ENCODE measurements at regions not wholly inside any gene's neighbourhood (a gene's known extent, or its start where the extent isn't known, plus 50 kb on each side); places are given as distances from the start of the nearest gene placed in this dataset.

DNA sequence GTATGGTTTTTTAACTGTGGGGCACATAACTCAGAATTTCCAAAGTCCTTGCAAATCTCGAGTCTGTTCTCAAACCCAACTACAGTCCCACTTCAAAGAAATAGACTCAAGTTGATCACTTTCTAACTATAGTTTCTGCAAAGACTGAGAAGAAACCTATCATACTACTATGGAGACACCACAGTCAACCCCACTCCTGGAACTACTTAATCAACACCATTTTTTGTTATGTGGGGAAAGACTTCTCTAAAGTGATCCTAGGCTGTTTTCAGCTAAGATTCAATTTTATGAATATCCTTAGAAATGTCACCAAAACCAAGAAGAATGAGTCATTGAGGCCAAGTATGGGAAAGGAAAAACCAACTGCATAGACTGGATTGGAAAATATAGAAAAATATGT, 198.8 kb downstream of the WDR11 start:
- CTCF ChIA-PET, result no interaction called here
- Histone ChIP-seq H3K4me1 (ENCODE audit: control insufficient read depth in 1 of 2, insufficient read depth in 2 of 2, low read length in 2 of 2) (no peaks in the 10 kb centered on the region), H3K9me2 (ENCODE audit: insufficient read depth) (no peaks in the 10 kb centered on the region), H4K20me1 (ENCODE audit: insufficient read depth) (no peaks in the 10 kb centered on the region), H3K9ac (ENCODE audit: low read length) (no peak overlapping the region), H3K9me3 (ENCODE audit: control insufficient read depth in 1 of 2, insufficient read depth in 1 of 2, low read depth in 1 of 2, low read length in 2 of 2) (no peaks in the 10 kb centered on the region), H3K27ac (ENCODE audit: low read depth, low read length) (no peak overlapping the region), H3K4me3 (replicated peaks in 1 of 2; ENCODE audit: low read depth in 1 of 2, low read length in 2 of 2) (no peak overlapping the region), H3K36me3 (ENCODE audit: control insufficient read depth in 1 of 2, insufficient read depth in 2 of 2, low read length in 2 of 2) (no peaks in the 10 kb centered on the region), H3K27me3 (ENCODE audit: insufficient read depth, low read length) (no peaks in the 10 kb centered on the region), H2AFZ (ENCODE audit: low read depth, low read length, poor library complexity, severe bottlenecking) (no peak overlapping the region), H3K79me2 (ENCODE audit: insufficient read depth, low read length) (no peaks in the 10 kb centered on the region), H3K4me2 (ENCODE audit: low read length) (no peak overlapping the region)
- ATAC-seq (no peak), DNase-seq (ENCODE audit: low read depth, low spot score) (no peak)
- POLR2A ChIA-PET, result no interaction called here
- no peak for TF ChIP-seq ZNF274 (IDR thresholded peaks at IDR 0.05; ENCODE audit: low read depth, low read length)
- no peak for TF ChIP-seq FOSL1 (IDR thresholded peaks at IDR 0.05; ENCODE audit: low read depth)
- no peak for TF ChIP-seq CBX3 (IDR thresholded peaks at IDR 0.05; ENCODE audit: low read depth)
- no peak for TF ChIP-seq CEBPB (IDR thresholded peaks at IDR 0.05; ENCODE audit: low read depth)
- TF ChIP-seq JUND (IDR thresholded peaks at IDR 0.05), result no peak
- TF ChIP-seq YY1 (IDR thresholded peaks at IDR 0.05; ENCODE audit: extremely low read depth, insufficient replicate concordance, low read depth, low read length), result no peak
- no TSS peak for BruUV-seq (replicated peaks)
- RAD21 ChIA-PET (ENCODE audit: low non-redundant PET in 1 of 2, low total read pairs in 2 of 2, uncharacterized antibody in 2 of 2, unreplicated experiment in 2 of 2), result no interaction called here
- intact Hi-C loops (cut with micrococcal nuclease), result no loop called here

DNA sequence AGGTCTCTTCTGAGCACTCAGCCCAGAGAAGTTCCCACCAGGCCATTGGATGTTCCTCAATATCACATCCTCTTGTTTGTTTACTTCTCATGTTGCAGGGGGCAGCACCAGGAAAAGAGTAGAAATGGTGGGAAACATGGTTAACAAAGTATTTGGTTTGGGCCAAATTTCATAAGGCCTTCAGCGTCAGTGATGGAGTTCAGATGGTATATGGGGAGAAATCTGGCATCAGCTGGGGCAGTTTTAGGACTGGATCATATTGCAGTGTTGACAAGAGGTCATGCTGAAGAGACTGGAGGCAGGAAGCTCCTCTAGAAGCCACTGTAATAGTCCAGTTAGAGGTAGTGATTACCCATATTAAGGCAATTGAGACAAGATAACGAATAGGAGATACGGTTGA, 200.0 kb downstream of the WDR11 start:
- Histone ChIP-seq H3K27me3 (ENCODE audit: insufficient read depth, low read length) (no peaks in the 10 kb centered on the region), H3K27ac (ENCODE audit: low read depth, low read length) (no peak overlapping the region), H3K4me3 (replicated peaks in 1 of 2; ENCODE audit: low read depth in 1 of 2, low read length in 2 of 2) (no peak overlapping the region), H3K36me3 (ENCODE audit: control insufficient read depth in 1 of 2, insufficient read depth in 2 of 2, low read length in 2 of 2) (no peaks in the 10 kb centered on the region), H3K4me2 (ENCODE audit: low read length) (no peak overlapping the region), H3K9me3 (ENCODE audit: control insufficient read depth in 1 of 2, insufficient read depth in 1 of 2, low read depth in 1 of 2, low read length in 2 of 2) (no peaks in the 10 kb centered on the region), H4K20me1 (ENCODE audit: insufficient read depth) (no peaks in the 10 kb centered on the region), H3K9ac (ENCODE audit: low read length) (no peak overlapping the region), H3K79me2 (ENCODE audit: insufficient read depth, low read length) (no peaks in the 10 kb centered on the region), H3K4me1 (ENCODE audit: control insufficient read depth in 1 of 2, insufficient read depth in 2 of 2, low read length in 2 of 2) (no peaks in the 10 kb centered on the region), H3K9me2 (ENCODE audit: insufficient read depth) (no peaks in the 10 kb centered on the region), H2AFZ (ENCODE audit: low read depth, low read length, poor library complexity, severe bottlenecking) (no peak overlapping the region)
- ATAC-seq (no peak), DNase-seq (ENCODE audit: low read depth, low spot score) (no peak)
- TF ChIP-seq ZNF274 (IDR thresholded peaks at IDR 0.05; ENCODE audit: low read depth, low read length) (no peak), CEBPB (IDR thresholded peaks at IDR 0.05; ENCODE audit: low read depth) (no peak), SRF (IDR thresholded peaks at IDR 0.05; ENCODE audit: low read depth) (no peak), EZH2 (IDR thresholded peaks at IDR 0.05) (no peak)
- TF ChIP-seq, protein P1, sequence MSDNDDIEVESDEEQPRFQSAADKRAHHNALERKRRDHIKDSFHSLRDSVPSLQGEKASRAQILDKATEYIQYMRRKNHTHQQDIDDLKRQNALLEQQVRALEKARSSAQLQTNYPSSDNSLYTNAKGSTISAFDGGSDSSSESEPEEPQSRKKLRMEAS (IDR thresholded peaks at IDR 0.05), result no peak
- intact Hi-C loops (cut with micrococcal nuclease), result no loop called here
- ChIA-PET POLR2A (no interaction called here), RAD21 (ENCODE audit: low non-redundant PET in 1 of 2, low total read pairs in 2 of 2, uncharacterized antibody in 2 of 2, unreplicated experiment in 2 of 2) (no interaction called here), CTCF (no interaction called here)
- no TSS peak for BruUV-seq (replicated peaks)
